SH-SY5Y (cell line): ENCODE measurements at regions not wholly inside any gene's neighbourhood (a gene's known extent, or its start where the extent isn't known, plus 50 kb on each side); places are given as distances from the start of the nearest gene placed in this dataset.

Source experiments
- GATA2 ChIP-seq: IDR thresholded peaks from 2 replicates; pipeline ENCODE4 v1.6.1; 2011; ENCODE audit warnings: mild to moderate bottlenecking, low read depth, low read length
- GATA3 ChIP-seq: IDR thresholded peaks from 2 replicates; pipeline ENCODE4 v1.6.1; 2011; ENCODE audit warnings: low read depth, mild to moderate bottlenecking, low read length, moderate library complexity

GRCh38 chr9:16309082-16309468, 561.4 kb downstream of the BNC2 start:
- TF ChIP-seq GATA2 (no peak), GATA3 (no peak)
